ENCODE measurements at regions not wholly inside any gene's neighbourhood (a gene's known extent, or its start where the extent isn't known, plus 50 kb on each side); places are given as distances from the start of the nearest gene placed in this dataset.
A peak's percentile ranks its signal among the peaks of the same experiment; 100 is the strongest.

DNA sequence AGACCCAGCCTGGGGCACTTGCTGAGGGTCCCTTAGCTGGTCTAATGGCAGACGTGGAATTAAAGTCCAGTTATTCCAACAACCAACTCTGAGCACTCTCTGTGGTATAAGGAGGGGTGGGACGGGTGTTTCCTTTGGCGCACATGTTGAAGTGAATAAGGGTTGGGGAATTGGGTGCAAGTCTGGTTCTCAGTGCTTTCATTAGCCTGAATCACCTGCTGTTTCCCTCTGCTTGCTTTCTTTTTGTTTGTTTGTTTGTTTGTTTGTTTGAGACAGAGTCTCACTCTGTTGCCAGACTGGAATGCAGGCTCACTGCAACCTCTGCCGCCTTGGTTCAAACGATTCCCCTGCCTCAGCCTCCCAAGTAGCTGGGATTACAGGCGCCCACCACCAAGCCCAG, 110.1 kb downstream of the TNFAIP3 start (continued):
- TF ChIP-seq, protein P1, sequence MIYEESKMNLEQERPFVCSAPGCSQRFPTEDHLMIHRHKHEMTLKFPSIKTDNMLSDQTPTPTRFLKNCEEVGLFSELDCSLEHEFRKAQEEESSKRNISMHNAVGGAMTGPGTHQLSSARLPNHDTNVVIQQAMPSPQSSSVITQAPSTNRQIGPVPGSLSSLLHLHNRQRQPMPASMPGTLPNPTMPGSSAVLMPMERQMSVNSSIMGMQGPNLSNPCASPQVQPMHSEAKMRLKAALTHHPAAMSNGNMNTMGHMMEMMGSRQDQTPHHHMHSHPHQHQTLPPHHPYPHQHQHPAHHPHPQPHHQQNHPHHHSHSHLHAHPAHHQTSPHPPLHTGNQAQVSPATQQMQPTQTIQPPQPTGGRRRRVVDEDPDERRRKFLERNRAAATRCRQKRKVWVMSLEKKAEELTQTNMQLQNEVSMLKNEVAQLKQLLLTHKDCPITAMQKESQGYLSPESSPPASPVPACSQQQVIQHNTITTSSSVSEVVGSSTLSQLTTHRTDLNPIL (CRISPR knock-in tag; IDR thresholded peaks at IDR 0.05) = no peak
- TF ChIP-seq CBX5 (IDR thresholded peaks at IDR 0.05; ENCODE audit: borderline replicate concordance, low read depth) (no peak), BHLHE40 (IDR thresholded peaks at IDR 0.05; ENCODE audit: low read length) (no peak), RBM14 (IDR thresholded peaks at IDR 0.05; ENCODE audit: borderline replicate concordance, insufficient read depth, low read depth, low read length) (no peak), RFX1 (IDR thresholded peaks at IDR 0.05) (no peak)

DNA sequence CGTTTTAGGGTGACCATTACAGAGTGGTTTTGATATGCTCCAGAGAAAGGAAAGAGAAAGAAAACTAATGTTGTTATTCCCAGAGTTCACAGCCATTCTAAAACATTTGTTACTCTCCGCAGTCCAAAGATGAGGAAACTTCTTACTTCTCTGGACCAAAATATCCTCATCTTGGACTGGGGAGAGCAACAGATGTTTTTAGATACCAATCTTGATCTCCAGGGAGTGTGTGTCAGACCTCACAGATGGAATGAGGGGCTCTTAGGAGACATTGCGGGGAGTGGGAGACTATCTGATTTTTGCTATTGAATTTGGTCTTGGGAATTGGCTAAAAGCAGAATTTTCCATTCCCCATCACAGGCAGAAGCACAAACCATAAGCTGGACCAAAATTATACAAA, 110.8 kb downstream of the TNFAIP3 start:
- DNase-seq (ENCODE audit: extremely low read depth in 1 of 4, low spot score in 3 of 4) (no peak), FAIRE-seq (no peak), ATAC-seq (no peak)
- no peak overlapping the region for H3K9ac ChIP-seq (ENCODE audit: insufficient read depth in 1 of 2, low read depth in 2 of 2, low read length in 2 of 2)
- no peak overlapping the region for H3K27ac ChIP-seq (ENCODE audit: extremely low read depth, low read depth, low read length)
- ChIA-PET POLR2A (no interaction called here), CTCF (ENCODE audit: low intra/inter-chr PET ratio) (no interaction called here)
- no peaks in the 10 kb centered on the region for H3K27me3 ChIP-seq (ENCODE audit: control insufficient read depth in 2 of 2, insufficient read depth in 2 of 2, low read length in 2 of 2)
- WGBS (ENCODE audit: insufficient coverage, low coverage, missing lambda C conversion rate) = 18% methylated on average over 3 of the region's 3 CpGs
- in situ Hi-C loops (cut with MboI) = no loop called here
- H4K20me1 ChIP-seq (replicated peaks; ENCODE audit: control insufficient read depth, insufficient read depth, low read length) = no peaks in the 10 kb centered on the region
- no peaks in the 10 kb centered on the region for H3K9me3 ChIP-seq (replicated peaks; ENCODE audit: control insufficient read depth, insufficient read depth, low read depth, low read length)
- TF ChIP-seq BRD4 (IDR thresholded peaks at IDR 0.05) = no peak
- TF ChIP-seq CTBP1 (IDR thresholded peaks at IDR 0.05; ENCODE audit: borderline replicate concordance) = 0 out of 2 replicates have a peak, but pooled peaks have one; percentile 2
- TF ChIP-seq POLR3A (IDR thresholded peaks at IDR 0.05; ENCODE audit: borderline replicate concordance, extremely low read depth, insufficient read depth, insufficient read length) = no peak
- 0 out of 2 replicates have a peak, but pooled peaks have one; percentile 16 for TF ChIP-seq NR2C1 (IDR thresholded peaks at IDR 0.05)
- TF ChIP-seq NR2C1 (tag; IDR thresholded peaks at IDR 0.05) = no peak
- no peak overlapping the region for H3K4me3 ChIP-seq
- no peaks in the 10 kb centered on the region for H3K36me3 ChIP-seq (ENCODE audit: control insufficient read depth, insufficient read depth, low read length)
- no peaks in the 10 kb centered on the region for H3K79me2 ChIP-seq (ENCODE audit: control insufficient read depth, insufficient read depth, low read length)
- intact Hi-C loops (cut with micrococcal nuclease) = no loop called here
- H3K4me1 ChIP-seq (replicated peaks in 1 of 2; ENCODE audit: control insufficient read depth in 2 of 2, insufficient read depth in 2 of 2, low read length in 2 of 2) = peaks cover 4 to 23% of the 10 kb centered on the region in 2 experiments; a peak in 4 of 5 replicates
- no peaks in the 10 kb centered on the region for H3K9me1 ChIP-seq (ENCODE audit: control insufficient read depth, insufficient read depth, low read length)
- no peak overlapping the region for H2AFZ ChIP-seq (ENCODE audit: low read depth, low read length)
- BruUV-seq (replicated peaks) = no TSS peak
- no peak overlapping the region for H3K4me2 ChIP-seq (ENCODE audit: insufficient read depth, low read length)

Measured in K562 (cell line).